ENCODE measurements at regions not wholly inside any gene's neighbourhood (a gene's known extent, or its start where the extent isn't known, plus 50 kb on each side); places are given as distances from the start of the nearest gene placed in this dataset.

DNA sequence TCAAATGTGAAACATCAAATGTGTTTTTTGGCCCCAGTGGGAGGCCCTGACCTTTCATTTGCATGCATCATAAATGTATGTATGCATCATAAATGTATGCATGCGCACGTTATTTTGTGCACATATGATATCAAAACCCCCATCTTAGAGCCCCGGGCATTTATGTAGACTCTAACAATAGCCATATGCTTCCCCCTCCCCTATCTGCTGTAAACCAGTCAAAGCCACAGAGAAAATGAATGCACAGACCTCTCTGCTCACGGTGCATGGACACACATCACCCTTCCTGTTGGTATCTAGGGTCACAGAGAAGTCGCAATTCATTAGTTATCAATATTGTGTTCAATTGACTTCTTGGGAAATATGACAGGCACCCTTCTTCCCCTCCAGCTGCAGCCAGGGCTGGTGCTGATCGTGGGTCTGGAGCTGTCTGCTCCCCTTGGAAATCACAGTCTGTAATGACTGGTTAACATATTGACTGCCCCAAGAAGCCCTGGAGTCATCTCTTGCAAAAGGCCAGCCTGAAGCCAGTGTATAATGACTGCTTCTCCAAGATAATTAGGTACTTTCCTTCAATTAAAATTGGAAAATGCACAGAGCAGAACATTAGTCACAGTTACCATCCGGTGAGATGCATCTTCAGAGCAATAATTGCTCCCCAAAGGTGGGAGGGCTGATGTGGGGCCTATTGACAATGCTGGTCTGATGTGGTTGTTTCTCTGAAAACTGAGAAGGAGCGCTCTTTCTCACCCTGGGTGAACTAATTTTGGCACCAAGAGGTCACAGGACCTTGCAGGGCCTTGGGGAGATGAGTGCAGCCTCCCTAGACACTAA lies 532.2 kb downstream of the CDH26 start:
- no peak overlapping the region for H3K27ac ChIP-seq (ENCODE audit: insufficient read depth, low read length, poor library complexity, severe bottlenecking)
- H3K36me3 ChIP-seq (ENCODE audit: control insufficient read depth, insufficient read depth, low read length): no peaks in the 10 kb centered on the region
- H3K4me1 ChIP-seq (ENCODE audit: control insufficient read depth, insufficient read depth, low read length, poor library complexity, severe bottlenecking): no peaks in the 10 kb centered on the region
- DNase-seq: no peak
- no peaks in the 10 kb centered on the region for H3K27me3 ChIP-seq (replicated peaks; ENCODE audit: control insufficient read depth, insufficient read depth, low read length, poor library complexity, severe bottlenecking)
- H3K9me3 ChIP-seq (ENCODE audit: control insufficient read depth, low read length): no peaks in the 10 kb centered on the region
- no peak overlapping the region for H3K4me3 ChIP-seq (ENCODE audit: insufficient read depth, low read depth, low read length, poor library complexity, severe bottlenecking)

DNA sequence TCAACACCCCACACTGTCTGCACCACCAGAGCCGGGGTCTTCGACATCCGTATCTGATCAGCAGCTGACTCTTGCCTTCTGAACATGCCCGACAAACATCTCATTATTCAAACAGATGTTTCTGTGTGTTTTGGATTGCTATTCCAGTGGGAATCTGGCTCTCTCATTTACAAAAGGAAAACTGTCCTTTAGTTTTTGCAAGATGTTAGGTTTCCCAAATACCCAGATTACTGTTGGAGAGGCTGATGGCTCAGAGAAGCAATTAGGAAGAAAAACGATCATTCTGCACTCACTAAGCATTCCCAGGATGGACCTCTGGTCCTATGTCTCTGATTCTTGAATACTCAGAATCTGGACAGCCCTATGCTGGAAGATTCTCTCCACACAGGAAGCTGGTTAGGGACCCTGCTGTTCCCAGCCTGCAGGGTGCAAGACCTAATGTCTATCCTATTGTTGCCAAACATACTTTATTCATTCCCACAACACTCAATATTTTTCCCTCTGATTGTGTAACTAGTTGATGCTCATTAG lies 532.9 kb downstream of the CDH26 start:
- Histone ChIP-seq H3K9me3 (ENCODE audit: control insufficient read depth, low read length) (no peaks in the 10 kb centered on the region), H3K27me3 (replicated peaks; ENCODE audit: control insufficient read depth, insufficient read depth, low read length, poor library complexity, severe bottlenecking) (no peaks in the 10 kb centered on the region), H3K4me1 (ENCODE audit: control insufficient read depth, insufficient read depth, low read length, poor library complexity, severe bottlenecking) (no peaks in the 10 kb centered on the region), H3K27ac (ENCODE audit: insufficient read depth, low read length, poor library complexity, severe bottlenecking) (no peak overlapping the region), H3K4me3 (ENCODE audit: insufficient read depth, low read depth, low read length, poor library complexity, severe bottlenecking) (no peak overlapping the region), H3K36me3 (ENCODE audit: control insufficient read depth, insufficient read depth, low read length) (no peaks in the 10 kb centered on the region)
- no peak for DNase-seq

GRCh38 chr20:60494476-60494875 lies 536.3 kb downstream of the CDH26 start:
- H3K4me3 ChIP-seq (ENCODE audit: insufficient read depth, low read depth, low read length, poor library complexity, severe bottlenecking): no peak overlapping the region
- no peaks in the 10 kb centered on the region for H3K4me1 ChIP-seq (ENCODE audit: control insufficient read depth, insufficient read depth, low read length, poor library complexity, severe bottlenecking)
- no peaks in the 10 kb centered on the region for H3K36me3 ChIP-seq (ENCODE audit: control insufficient read depth, insufficient read depth, low read length)
- no peak overlapping the region for H3K27ac ChIP-seq (ENCODE audit: insufficient read depth, low read length, poor library complexity, severe bottlenecking)
- no peaks in the 10 kb centered on the region for H3K9me3 ChIP-seq (ENCODE audit: control insufficient read depth, low read length)
- DNase-seq: no peak
- H3K27me3 ChIP-seq (replicated peaks; ENCODE audit: control insufficient read depth, insufficient read depth, low read length, poor library complexity, severe bottlenecking): no peaks in the 10 kb centered on the region

GRCh38 chr20:60497298-60498035 lies 539.2 kb downstream of the CDH26 start:
- Histone ChIP-seq H3K36me3 (ENCODE audit: control insufficient read depth, insufficient read depth, low read length) (no peaks in the 10 kb centered on the region), H3K27ac (ENCODE audit: insufficient read depth, low read length, poor library complexity, severe bottlenecking) (no peak overlapping the region), H3K4me1 (ENCODE audit: control insufficient read depth, insufficient read depth, low read length, poor library complexity, severe bottlenecking) (no peaks in the 10 kb centered on the region), H3K9me3 (ENCODE audit: control insufficient read depth, low read length) (no peaks in the 10 kb centered on the region), H3K4me3 (ENCODE audit: insufficient read depth, low read depth, low read length, poor library complexity, severe bottlenecking) (no peak overlapping the region), H3K27me3 (replicated peaks; ENCODE audit: control insufficient read depth, insufficient read depth, low read length, poor library complexity, severe bottlenecking) (no peaks in the 10 kb centered on the region)
- DNase-seq: no peak

- Histone ChIP-seq H3K4me3 (ENCODE audit: insufficient read depth, low read depth, low read length, poor library complexity, severe bottlenecking) (no peak overlapping the region), H3K36me3 (ENCODE audit: control insufficient read depth, insufficient read depth, low read length) (no peaks in the 10 kb centered on the region), H3K4me1 (ENCODE audit: control insufficient read depth, insufficient read depth, low read length, poor library complexity, severe bottlenecking) (no peaks in the 10 kb centered on the region), H3K9me3 (ENCODE audit: control insufficient read depth, low read length) (no peaks in the 10 kb centered on the region), H3K27ac (ENCODE audit: insufficient read depth, low read length, poor library complexity, severe bottlenecking) (no peak overlapping the region), H3K27me3 (replicated peaks; ENCODE audit: control insufficient read depth, insufficient read depth, low read length, poor library complexity, severe bottlenecking) (no peaks in the 10 kb centered on the region)
- DNase-seq: no peak
Measured at GRCh38 chr20:60500038-60500701, 541.9 kb downstream of the CDH26 start.

DNA sequence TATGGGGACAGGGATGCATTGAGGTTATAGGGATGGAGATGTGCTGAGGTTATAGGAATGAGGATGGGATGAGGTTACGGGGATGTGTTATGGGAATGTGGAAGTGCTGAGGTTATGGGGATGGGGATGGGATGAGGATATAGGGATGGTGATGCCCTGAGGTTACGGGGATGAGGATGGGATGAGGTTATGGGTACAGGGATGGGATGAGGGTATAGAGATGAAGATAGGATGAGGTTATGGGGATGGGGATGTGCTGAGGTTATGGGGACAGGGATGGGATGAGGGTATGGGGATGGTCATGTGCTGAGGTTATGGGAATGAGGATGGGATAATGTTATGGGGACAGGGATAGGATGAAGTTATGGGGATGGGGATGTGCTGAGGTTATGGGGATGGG lies 542.8 kb downstream of the CDH26 start:
- no peaks in the 10 kb centered on the region for H3K4me1 ChIP-seq (ENCODE audit: control insufficient read depth, insufficient read depth, low read length, poor library complexity, severe bottlenecking)
- H3K27ac ChIP-seq (ENCODE audit: insufficient read depth, low read length, poor library complexity, severe bottlenecking): no peak overlapping the region
- no peaks in the 10 kb centered on the region for H3K36me3 ChIP-seq (ENCODE audit: control insufficient read depth, insufficient read depth, low read length)
- no peaks in the 10 kb centered on the region for H3K27me3 ChIP-seq (replicated peaks; ENCODE audit: control insufficient read depth, insufficient read depth, low read length, poor library complexity, severe bottlenecking)
- no peaks in the 10 kb centered on the region for H3K9me3 ChIP-seq (ENCODE audit: control insufficient read depth, low read length)
- DNase-seq: no peak
- H3K4me3 ChIP-seq (ENCODE audit: insufficient read depth, low read depth, low read length, poor library complexity, severe bottlenecking): no peak overlapping the region

DNA sequence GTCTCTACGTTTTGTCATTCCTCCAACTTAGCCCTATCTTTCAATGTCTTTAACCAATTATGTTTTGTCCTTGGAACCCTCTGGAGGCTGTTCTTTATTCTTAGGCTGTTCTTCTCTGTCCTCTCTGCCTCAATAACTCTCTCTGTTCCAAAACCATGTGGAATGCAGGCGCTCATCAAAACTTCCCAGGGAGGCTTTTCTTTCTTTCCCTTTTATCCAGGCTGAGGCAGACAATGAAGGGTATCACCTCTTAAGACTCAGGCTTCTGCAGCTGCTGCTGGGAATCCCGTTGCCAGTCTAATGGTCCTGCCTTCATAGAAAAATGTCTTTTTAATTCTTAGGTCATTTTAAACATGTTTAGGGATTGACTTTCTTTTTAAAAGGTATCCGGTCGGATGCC lies 544.7 kb downstream of the CDH26 start:
- Histone ChIP-seq H3K36me3 (ENCODE audit: control insufficient read depth, insufficient read depth, low read length) (no peaks in the 10 kb centered on the region), H3K9me3 (ENCODE audit: control insufficient read depth, low read length) (no peaks in the 10 kb centered on the region), H3K27ac (ENCODE audit: insufficient read depth, low read length, poor library complexity, severe bottlenecking) (no peak overlapping the region), H3K4me1 (ENCODE audit: control insufficient read depth, insufficient read depth, low read length, poor library complexity, severe bottlenecking) (no peaks in the 10 kb centered on the region), H3K27me3 (replicated peaks; ENCODE audit: control insufficient read depth, insufficient read depth, low read length, poor library complexity, severe bottlenecking) (no peaks in the 10 kb centered on the region), H3K4me3 (ENCODE audit: insufficient read depth, low read depth, low read length, poor library complexity, severe bottlenecking) (no peak overlapping the region)
- DNase-seq: no peak

DNA sequence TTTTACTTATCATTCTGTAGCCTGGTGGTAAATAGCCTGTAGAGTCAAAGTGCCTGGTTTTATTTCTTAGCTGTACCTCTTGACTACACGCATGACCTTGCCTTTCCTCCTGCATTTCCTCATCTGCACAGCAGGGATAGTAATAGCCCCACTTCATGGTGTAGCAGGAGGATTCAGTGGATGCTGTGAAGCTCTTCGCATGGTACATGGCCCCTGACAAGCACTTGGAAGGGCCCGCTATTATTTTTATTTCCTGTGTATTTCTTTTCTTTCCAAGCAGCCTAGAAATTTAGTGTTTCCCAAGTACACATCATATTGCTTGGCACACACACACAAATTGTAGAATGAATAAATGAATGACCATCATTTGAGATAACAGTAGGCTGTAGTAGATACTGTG lies 547.2 kb downstream of the CDH26 start:
- no peaks in the 10 kb centered on the region for H3K4me1 ChIP-seq (ENCODE audit: control insufficient read depth, insufficient read depth, low read length, poor library complexity, severe bottlenecking)
- H3K9me3 ChIP-seq (ENCODE audit: control insufficient read depth, low read length): no peaks in the 10 kb centered on the region
- H3K27ac ChIP-seq (ENCODE audit: insufficient read depth, low read length, poor library complexity, severe bottlenecking): no peak overlapping the region

DNA sequence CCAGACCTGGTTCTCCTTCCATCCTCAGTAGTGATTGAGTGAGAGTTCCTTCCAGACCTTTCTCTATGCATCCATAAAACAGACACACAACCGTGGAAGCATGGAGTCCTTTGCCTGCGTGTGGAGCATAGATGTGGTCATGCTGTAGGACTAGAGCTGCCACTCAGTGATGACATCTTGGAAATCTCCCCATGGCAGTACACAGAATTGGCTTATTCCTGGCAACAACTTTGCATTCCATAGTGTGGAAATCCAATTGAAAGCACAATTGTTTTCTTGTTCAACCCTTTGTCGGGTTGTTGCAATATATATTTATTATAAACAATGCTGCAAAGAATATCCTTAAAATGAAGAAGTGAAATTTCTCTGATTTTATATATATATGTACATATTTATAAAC lies 547.8 kb downstream of the CDH26 start:
- Histone ChIP-seq H3K36me3 (ENCODE audit: control insufficient read depth, insufficient read depth, low read length) (no peaks in the 10 kb centered on the region), H3K27ac (ENCODE audit: insufficient read depth, low read length, poor library complexity, severe bottlenecking) (no peak overlapping the region), H3K9me3 (ENCODE audit: control insufficient read depth, low read length) (no peaks in the 10 kb centered on the region), H3K27me3 (replicated peaks; ENCODE audit: control insufficient read depth, insufficient read depth, low read length, poor library complexity, severe bottlenecking) (no peaks in the 10 kb centered on the region), H3K4me3 (ENCODE audit: insufficient read depth, low read depth, low read length, poor library complexity, severe bottlenecking) (no peak overlapping the region), H3K4me1 (ENCODE audit: control insufficient read depth, insufficient read depth, low read length, poor library complexity, severe bottlenecking) (no peaks in the 10 kb centered on the region)
- no peak for DNase-seq

More for the DNA sequence above, 547.2 kb downstream of the CDH26 start:
- H3K27me3 ChIP-seq (replicated peaks; ENCODE audit: control insufficient read depth, insufficient read depth, low read length, poor library complexity, severe bottlenecking): no peaks in the 10 kb centered on the region
- H3K4me3 ChIP-seq (ENCODE audit: insufficient read depth, low read depth, low read length, poor library complexity, severe bottlenecking): no peak overlapping the region
- no peaks in the 10 kb centered on the region for H3K36me3 ChIP-seq (ENCODE audit: control insufficient read depth, insufficient read depth, low read length)
- no peak for DNase-seq

Measured in effector memory CD4-positive, alpha-beta T cell (primary cell).